SK-N-SH (cell line): ENCODE measurements at regions not wholly inside any gene's neighbourhood (a gene's known extent, or its start where the extent isn't known, plus 50 kb on each side); places are given as distances from the start of the nearest gene placed in this dataset.

Experiments used
- CTCF ChIA-PET: fragments of 300-600, 350-600 bp; formaldehyde crosslinking; extraction: SDS; loops from one replicate; lab custom pipeline; 2021; lab: Yijun Ruan, JAX
- POLR2A ChIA-PET: fragments of 350-600 bp; sonication (Branson Sonifier 250); formaldehyde crosslinking; extraction: SDS; loops from one replicate; lab custom pipeline; 2020; ENCODE audit warnings: antibody characterized with exemption, inconsistent platforms; lab: Yijun Ruan, JAX
- DNase-seq: peaks from one replicate; pipeline ENCODE4 v3.0.0; 2012
- H2AFZ ChIP-seq: fragments of 200-600 bp; sonication (generic); 2 replicates; pipeline ENCODE4 v1.8.1; 2016; ENCODE audit warnings: antibody characterized with exemption, mild to moderate bottlenecking, low read depth
- H3F3A ChIP-seq: fragments of 200-600 bp; sonication (generic); replicated peaks from 2 replicates; pipeline ENCODE3; 2016; ENCODE audit warnings: antibody characterized with exemption, mild to moderate bottlenecking; ENCODE audit not compliant: insufficient read depth
- H3K27ac ChIP-seq, 2 experiments: fragments of 200-500 bp in 1 of 2; fragments of 200-600 bp in 1 of 2; sonication (Bioruptor generic) in 1 of 2; sonication (generic), shearing (Covaris generic) in 1 of 2; 2 replicates each; pipeline versions ENCODE4 v1.5.1 to v1.6.1; 2014 to 2016; ENCODE audit warnings: low read depth in 2 of 2, inconsistent platforms in 1 of 2, low read length in 1 of 2, mild to moderate bottlenecking in 1 of 2, mixed read lengths in 1 of 2
- H3K27me3 ChIP-seq: fragments of 200-600 bp; sonication (generic), shearing (Covaris generic); 2 replicates; pipeline ENCODE4 v1.6.1; 2016; ENCODE audit warnings: mixed run types; ENCODE audit not compliant: insufficient read depth
- H3K36me3 ChIP-seq, 2 experiments: fragments of 200-500 bp in 1 of 2; fragments of 200-600 bp in 1 of 2; sonication (Bioruptor generic) in 1 of 2; sonication (generic) in 1 of 2; replicated peaks in 1 of 2; 2 replicates each; pipeline versions ENCODE3 to v1.5.1; 2014 to 2016; ENCODE audit warnings: low read length in 1 of 2, mild to moderate bottlenecking in 1 of 2; ENCODE audit not compliant: insufficient read depth in 2 of 2, control insufficient read depth in 1 of 2
- H3K4me1 ChIP-seq, 2 experiments: fragments of 200-500 bp in 1 of 2; fragments of 200-600 bp in 1 of 2; sonication (Bioruptor generic) in 1 of 2; sonication (generic), shearing (Covaris generic) in 1 of 2; 2 replicates each; pipeline versions ENCODE4 v1.5.1 to v1.6.1; 2014 to 2016; ENCODE audit warnings: low read depth in 1 of 2, low read length in 1 of 2, mixed run types in 1 of 2; ENCODE audit not compliant: insufficient read depth in 2 of 2, control insufficient read depth in 1 of 2
- H3K4me2 ChIP-seq: fragments of 200-600 bp; sonication (generic), shearing (Covaris generic); 2 replicates; pipeline ENCODE4 v1.6.1; 2017; ENCODE audit warnings: mixed run types
- H3K4me3 ChIP-seq, 2 experiments: fragments of 200-500 bp in 1 of 2; fragments of 200-600 bp in 1 of 2; sonication (Bioruptor generic) in 1 of 2; sonication (generic), shearing (Covaris generic) in 1 of 2; 2 replicates each; pipeline versions ENCODE4 v1.5.1 to v1.8.1; 2014 to 2016; ENCODE audit warnings: low read depth in 2 of 2, inconsistent platforms in 1 of 2, low read length in 1 of 2, mild to moderate bottlenecking in 1 of 2, mixed read lengths in 1 of 2, moderate library complexity in 1 of 2
- H3K79me2 ChIP-seq: fragments of 200-600 bp; sonication (generic); 2 replicates; pipeline ENCODE4 v1.8.1; 2017; ENCODE audit warnings: mild to moderate bottlenecking; ENCODE audit not compliant: insufficient read depth
- H3K9ac ChIP-seq: fragments of 200-600 bp; sonication (generic); 2 replicates; pipeline ENCODE4 v1.6.1; 2017; ENCODE audit warnings: mixed run types
- H3K9me2 ChIP-seq: fragments of 200-600 bp; sonication (generic); 2 replicates; pipeline ENCODE4 v1.6.1; 2017; ENCODE audit warnings: mixed run types
- H3K9me3 ChIP-seq: fragments of 200-600 bp; sonication (generic); 2 replicates; pipeline ENCODE4 v1.6.1; 2017; ENCODE audit warnings: mixed run types, mild to moderate bottlenecking, moderate library complexity
- H4K20me1 ChIP-seq: fragments of 200-600 bp; sonication (generic); 2 replicates; pipeline ENCODE4 v1.6.1; 2017; ENCODE audit warnings: mild to moderate bottlenecking, mixed run types; ENCODE audit not compliant: insufficient read depth
- EZH2phosphoT487 ChIP-seq: fragments of 200-600 bp; sonication (generic); IDR thresholded peaks from 2 replicates; pipeline ENCODE4 v1.6.1; 2017; ENCODE audit warnings: low read depth, mixed run types, mild to moderate bottlenecking, antibody characterized with exemption, moderate library complexity, borderline replicate concordance
- MXI1 ChIP-seq: IDR thresholded peaks from 2 replicates; pipeline ENCODE4 v1.6.1; 2012; ENCODE audit warnings: mild to moderate bottlenecking, low read depth, low read length, improper control_type of control experiment
- REST ChIP-seq: IDR thresholded peaks from 2 replicates; pipeline ENCODE4 v1.6.1; 2012; ENCODE audit warnings: mild to moderate bottlenecking, low read depth, low read length, moderate library complexity
- WGBS: methylation state at CpG from one replicate; pipeline ENCODE4 v1.1.6; 2017; ENCODE audit warnings: low lambda C conversion rate; 5-methylcytosine and 5-hydroxymethylcytosine counted together
- TF ChIP-seq, protein P1 (sequence below): IDR thresholded peaks from 2 replicates; pipeline ENCODE4 v1.4.0; 2012; ENCODE audit warnings: low read depth, borderline replicate concordance
- TF ChIP-seq, protein P2 (sequence below): IDR thresholded peaks from 2 replicates; pipeline ENCODE4 v1.4.0; 2012; ENCODE audit warnings: low read depth, borderline replicate concordance
- TF ChIP-seq, protein P3 (sequence below): fragments of 150-350 bp; IDR thresholded peaks from 2 replicates; pipeline ENCODE4 v1.6.1; 2016; ENCODE audit warnings: mild to moderate bottlenecking, low read depth, low read length

DNA sequence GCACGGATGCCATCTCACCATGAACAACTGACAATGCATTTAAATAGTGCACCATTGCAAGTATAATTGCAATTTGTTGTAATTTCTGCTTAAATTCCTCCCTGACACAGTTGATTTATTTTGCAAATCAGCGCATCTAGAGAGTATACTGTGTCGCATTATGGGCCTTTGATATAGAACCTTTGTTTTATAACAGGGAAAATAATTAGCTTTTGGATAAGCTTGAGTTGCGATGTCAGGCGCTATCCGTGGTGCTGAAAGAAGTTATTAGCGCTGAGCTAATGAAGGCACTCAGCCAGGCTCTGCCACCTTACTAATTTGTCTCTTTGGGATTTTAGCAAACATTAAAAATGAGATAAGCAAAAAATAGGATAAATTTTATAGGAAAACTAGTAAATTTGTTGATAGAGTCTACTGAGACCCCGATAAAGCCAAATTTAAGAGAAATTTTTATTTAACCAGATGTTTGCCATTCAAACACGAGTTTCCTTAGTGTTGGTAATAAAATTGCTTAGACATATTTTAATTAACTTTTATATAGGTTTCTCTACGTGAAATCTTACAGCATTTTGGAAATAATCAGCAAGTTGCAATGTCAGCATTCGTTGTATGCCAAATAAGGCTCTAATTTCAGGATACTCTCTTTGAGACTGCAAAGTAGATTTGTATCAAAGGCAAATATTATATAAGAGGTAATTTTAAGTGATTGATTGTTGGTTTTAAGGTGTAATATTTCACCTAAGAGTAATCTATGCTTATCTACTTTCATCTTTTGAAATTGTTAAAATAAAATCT lies 355.5 kb downstream of the TLR4 start:
- Histone ChIP-seq H3K27me3 (no peaks in the 10 kb centered on the region), H4K20me1 (no peaks in the 10 kb centered on the region), H3K4me1 (no peaks in the 10 kb centered on the region; a peak in 1 of 4 replicates), H3K9ac (no peak overlapping the region), H3K36me3 (no peaks in the 10 kb centered on the region), H3K79me2 (no peaks in the 10 kb centered on the region), H2AFZ (no peak overlapping the region), H3K4me2 (no peak overlapping the region), H3K4me3 (no peak overlapping the region), H3K9me3 (peaks cover 3% of the 10 kb centered on the region; the same call in 1 of the 2 replicates), H3K9me2 (no peaks in the 10 kb centered on the region), H3F3A (no peaks in the 10 kb centered on the region), H3K27ac (no peak overlapping the region)
- no peak for DNase-seq
- 48% methylated on average over 11 of the region's 11 CpGs for WGBS
- peak; percentile 90 for TF ChIP-seq REST
- TF ChIP-seq EZH2phosphoT487: no peak
- TF ChIP-seq MXI1: no peak
- TF ChIP-seq, protein P1, sequence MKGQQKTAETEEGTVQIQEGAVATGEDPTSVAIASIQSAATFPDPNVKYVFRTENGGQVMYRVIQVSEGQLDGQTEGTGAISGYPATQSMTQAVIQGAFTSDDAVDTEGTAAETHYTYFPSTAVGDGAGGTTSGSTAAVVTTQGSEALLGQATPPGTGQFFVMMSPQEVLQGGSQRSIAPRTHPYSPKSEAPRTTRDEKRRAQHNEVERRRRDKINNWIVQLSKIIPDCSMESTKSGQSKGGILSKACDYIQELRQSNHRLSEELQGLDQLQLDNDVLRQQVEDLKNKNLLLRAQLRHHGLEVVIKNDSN: no peak
- ChIA-PET CTCF (interaction anchor here (1.9 kb wide), 1 partner anchor 9 kb away, joined by 4 read pairs; no protein-coding TSS in a partner anchor), POLR2A (no interaction called here)

- Histone ChIP-seq H3K9ac (no peak overlapping the region), H2AFZ (no peak overlapping the region), H3K9me3 (no peaks in the 10 kb centered on the region), H3K36me3 (no peaks in the 10 kb centered on the region), H4K20me1 (no peaks in the 10 kb centered on the region), H3K4me3 (no peak overlapping the region), H3K27ac (no peak overlapping the region), H3K27me3 (no peaks in the 10 kb centered on the region), H3K4me1 (no peaks in the 10 kb centered on the region), H3F3A (no peaks in the 10 kb centered on the region), H3K4me2 (no peak overlapping the region)
- no peak for DNase-seq
- 40% methylated on average over 13 of the region's 13 CpGs for WGBS
- POLR2A ChIA-PET: no interaction called here
- TF ChIP-seq, protein P2, sequence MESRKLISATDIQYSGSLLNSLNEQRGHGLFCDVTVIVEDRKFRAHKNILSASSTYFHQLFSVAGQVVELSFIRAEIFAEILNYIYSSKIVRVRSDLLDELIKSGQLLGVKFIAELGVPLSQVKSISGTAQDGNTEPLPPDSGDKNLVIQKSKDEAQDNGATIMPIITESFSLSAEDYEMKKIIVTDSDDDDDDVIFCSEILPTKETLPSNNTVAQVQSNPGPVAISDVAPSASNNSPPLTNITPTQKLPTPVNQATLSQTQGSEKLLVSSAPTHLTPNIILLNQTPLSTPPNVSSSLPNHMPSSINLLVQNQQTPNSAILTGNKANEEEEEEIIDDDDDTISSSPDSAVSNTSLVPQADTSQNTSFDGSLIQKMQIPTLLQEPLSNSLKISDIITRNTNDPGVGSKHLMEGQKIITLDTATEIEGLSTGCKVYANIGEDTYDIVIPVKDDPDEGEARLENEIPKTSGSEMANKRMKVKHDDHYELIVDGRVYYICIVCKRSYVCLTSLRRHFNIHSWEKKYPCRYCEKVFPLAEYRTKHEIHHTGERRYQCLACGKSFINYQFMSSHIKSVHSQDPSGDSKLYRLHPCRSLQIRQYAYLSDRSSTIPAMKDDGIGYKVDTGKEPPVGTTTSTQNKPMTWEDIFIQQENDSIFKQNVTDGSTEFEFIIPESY: no peak
- TF ChIP-seq, protein P3, sequence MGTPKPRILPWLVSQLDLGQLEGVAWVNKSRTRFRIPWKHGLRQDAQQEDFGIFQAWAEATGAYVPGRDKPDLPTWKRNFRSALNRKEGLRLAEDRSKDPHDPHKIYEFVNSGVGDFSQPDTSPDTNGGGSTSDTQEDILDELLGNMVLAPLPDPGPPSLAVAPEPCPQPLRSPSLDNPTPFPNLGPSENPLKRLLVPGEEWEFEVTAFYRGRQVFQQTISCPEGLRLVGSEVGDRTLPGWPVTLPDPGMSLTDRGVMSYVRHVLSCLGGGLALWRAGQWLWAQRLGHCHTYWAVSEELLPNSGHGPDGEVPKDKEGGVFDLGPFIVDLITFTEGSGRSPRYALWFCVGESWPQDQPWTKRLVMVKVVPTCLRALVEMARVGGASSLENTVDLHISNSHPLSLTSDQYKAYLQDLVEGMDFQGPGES: no peak
- TF ChIP-seq, all 33 proteins: peak for 0
- H3K79me2 ChIP-seq: no peaks in the 10 kb centered on the region
- CTCF ChIA-PET: no interaction called here
- no peaks in the 10 kb centered on the region for H3K9me2 ChIP-seq
Measured at GRCh38 chr9:118083161-118083560, 379.0 kb downstream of the TLR4 start.
